Stomach (tissue), 4 donors: ENCODE measurements at regions not wholly inside any gene's neighbourhood (a gene's known extent, or its start where the extent isn't known, plus 50 kb on each side); places are given as distances from the start of the nearest gene placed in this dataset.

ENCODE experiments used
- EP300 ChIP-seq: sonication (generic); formaldehyde crosslinking; IDR thresholded peaks from one replicate; pipeline ENCODE4 v1.6.1; 2017; ENCODE audit warnings: antibody characterized with exemption
- POLR2A ChIP-seq, 4 donors: fragments of 450-650 bp; IDR thresholded peaks; one replicate each; pipeline ENCODE4 v1.6.1; 2016; ENCODE audit warnings: antibody characterized with exemption in 4 of 4, control low read depth in 2 of 4, mild to moderate bottlenecking in 1 of 4, moderate library complexity in 1 of 4
- POLR2AphosphoS5 ChIP-seq, 3 donors: sonication (generic); formaldehyde crosslinking; IDR thresholded peaks; one replicate each; pipeline ENCODE4 v1.6.1; 2016; ENCODE audit warnings: antibody characterized with exemption in 3 of 3
- TF ChIP-seq, protein P1 (sequence below), 7 experiments: fragments of 450-650 bp in 4 of 7; fragments of 200-600 bp in 3 of 7; sonication (generic) in 3 of 7; IDR thresholded peaks; one replicate each; pipeline ENCODE4 v1.5.1; 2016 to 2019; ENCODE audit warnings: antibody characterized with exemption in 7 of 7, control low read depth in 2 of 7, mild to moderate bottlenecking in 1 of 7

DNA sequence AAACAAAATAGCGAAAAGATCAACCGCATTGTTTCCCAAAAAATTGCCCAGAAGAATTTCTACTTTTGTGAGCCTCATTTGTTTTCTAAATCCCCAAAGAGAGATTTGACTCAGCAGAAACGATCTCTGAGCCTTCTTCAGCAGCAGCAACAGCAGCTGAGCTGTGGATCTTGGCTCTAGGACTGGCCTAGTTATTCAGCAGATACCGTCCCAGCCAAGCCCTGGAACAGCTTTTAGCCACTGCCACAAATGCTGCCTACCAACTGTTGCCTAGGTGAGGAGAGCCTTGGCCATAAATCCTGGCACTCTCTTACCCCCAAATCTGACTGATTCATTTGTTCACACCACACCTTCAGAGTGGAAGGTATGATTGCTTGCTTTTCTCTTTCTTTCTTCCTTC is 320.1 kb downstream of the TGFB2 start:
- TF ChIP-seq POLR2A (IDR thresholded peaks at IDR 0.05) (no peak), EP300 (no peak), POLR2AphosphoS5 (IDR thresholded peaks at IDR 0.05) (no peak)
- TF ChIP-seq, protein P1, sequence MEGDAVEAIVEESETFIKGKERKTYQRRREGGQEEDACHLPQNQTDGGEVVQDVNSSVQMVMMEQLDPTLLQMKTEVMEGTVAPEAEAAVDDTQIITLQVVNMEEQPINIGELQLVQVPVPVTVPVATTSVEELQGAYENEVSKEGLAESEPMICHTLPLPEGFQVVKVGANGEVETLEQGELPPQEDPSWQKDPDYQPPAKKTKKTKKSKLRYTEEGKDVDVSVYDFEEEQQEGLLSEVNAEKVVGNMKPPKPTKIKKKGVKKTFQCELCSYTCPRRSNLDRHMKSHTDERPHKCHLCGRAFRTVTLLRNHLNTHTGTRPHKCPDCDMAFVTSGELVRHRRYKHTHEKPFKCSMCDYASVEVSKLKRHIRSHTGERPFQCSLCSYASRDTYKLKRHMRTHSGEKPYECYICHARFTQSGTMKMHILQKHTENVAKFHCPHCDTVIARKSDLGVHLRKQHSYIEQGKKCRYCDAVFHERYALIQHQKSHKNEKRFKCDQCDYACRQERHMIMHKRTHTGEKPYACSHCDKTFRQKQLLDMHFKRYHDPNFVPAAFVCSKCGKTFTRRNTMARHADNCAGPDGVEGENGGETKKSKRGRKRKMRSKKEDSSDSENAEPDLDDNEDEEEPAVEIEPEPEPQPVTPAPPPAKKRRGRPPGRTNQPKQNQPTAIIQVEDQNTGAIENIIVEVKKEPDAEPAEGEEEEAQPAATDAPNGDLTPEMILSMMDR (IDR thresholded peaks at IDR 0.05), result no peak
